Esophagus (tissue), 2 donors: ENCODE measurements at regions not wholly inside any gene's neighbourhood (a gene's known extent, or its start where the extent isn't known, plus 50 kb on each side); places are given as distances from the start of the nearest gene placed in this dataset.
"Not testable (repeated sequence)": the region's sequence is repeated elsewhere in the genome, so short reads cannot be mapped to it uniquely, and the experiment has no call there.

Experiments
- H3K27ac ChIP-seq, 2 donors: one replicate each; pipeline ENCODE4 v1.5.1; 2013; ENCODE audit warnings: low read depth in 2 of 2, mild to moderate bottlenecking in 2 of 2, inconsistent platforms in 1 of 2, low read length in 1 of 2, moderate library complexity in 1 of 2
- H3K27me3 ChIP-seq, 2 donors: one replicate each; pipeline ENCODE4 v1.6.1; 2013; ENCODE audit warnings: low read length in 2 of 2, control low read depth in 1 of 2, mild to moderate bottlenecking in 1 of 2; ENCODE audit not compliant: insufficient read depth in 2 of 2, control insufficient read depth in 1 of 2
- H3K36me3 ChIP-seq, 2 donors: one replicate each; pipeline ENCODE4 v1.6.1; 2013; ENCODE audit warnings: low read length in 1 of 2; ENCODE audit not compliant: control insufficient read depth in 2 of 2, insufficient read depth in 2 of 2
- H3K4me1 ChIP-seq, 2 donors: one replicate each; pipeline ENCODE4 v1.6.1; 2013; ENCODE audit warnings: low read length in 1 of 2; ENCODE audit not compliant: control insufficient read depth in 2 of 2, insufficient read depth in 2 of 2
- H3K4me3 ChIP-seq, 2 donors: one replicate each; pipeline ENCODE4 v1.5.1; 2013; ENCODE audit warnings: low read length in 2 of 2, mild to moderate bottlenecking in 2 of 2, low read depth in 1 of 2, moderate library complexity in 1 of 2
- H3K9me3 ChIP-seq, 2 donors: one replicate each; pipeline ENCODE4 v1.6.1; 2013; ENCODE audit warnings: mild to moderate bottlenecking in 2 of 2, low read depth in 1 of 2, low read length in 1 of 2, moderate library complexity in 1 of 2; ENCODE audit not compliant: control insufficient read depth in 2 of 2, insufficient read depth in 1 of 2
- WGBS, 2 donors: extraction: QIAGEN DNeasy Blood & Tissue Kit; methylation state at CpG; one replicate each; pipeline ENCODE4 v1.1.7; 2013; 5-methylcytosine and 5-hydroxymethylcytosine counted together
- donor health status: healthy with polysubstance abuse.
- donor health status: Bipolar disorder and iron deficiency.

DNA sequence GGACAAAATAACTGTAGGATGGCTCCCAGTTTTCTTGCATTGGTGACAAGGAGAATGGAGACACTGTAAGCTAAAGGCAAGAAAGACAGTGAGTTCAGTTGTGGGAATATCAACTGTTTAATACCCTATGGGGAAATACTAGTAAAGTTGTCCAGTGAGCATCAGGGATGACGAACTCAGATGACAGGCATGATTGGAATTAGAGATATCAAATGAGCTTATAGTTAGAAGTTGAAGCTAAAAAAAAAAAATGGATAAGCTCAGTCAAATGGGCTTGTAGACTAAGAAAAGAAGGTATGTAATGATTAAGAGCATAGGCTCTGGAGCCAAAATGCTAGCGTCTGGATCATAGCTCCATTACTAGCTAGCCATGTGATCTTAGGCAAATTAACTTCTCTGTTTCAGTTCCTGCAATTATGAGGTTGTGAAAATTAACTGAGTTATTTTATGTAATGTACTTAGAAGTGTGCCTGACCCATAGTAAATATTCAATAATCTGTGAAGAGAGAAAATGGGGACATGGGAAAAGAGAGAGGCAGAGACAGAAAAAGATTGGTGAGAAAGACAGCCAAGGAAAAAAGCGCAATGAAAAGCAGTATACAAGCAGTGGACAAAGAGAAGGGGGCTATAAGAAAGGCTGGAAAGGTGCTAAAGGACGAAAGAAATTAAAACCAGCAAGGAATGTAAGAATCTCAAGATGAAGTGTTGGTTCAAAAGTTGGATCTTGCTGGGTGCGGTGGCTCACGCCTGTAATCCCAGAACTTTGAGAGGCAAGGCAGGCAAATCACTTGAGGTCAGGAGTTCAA, 95.7 kb upstream of the SLC39A10 start:
- no peaks in the 10 kb centered on the region for H3K9me3 ChIP-seq
- 87 to 92% methylated on average over 6 of the region's 6 CpGs for WGBS, 2 donors
- H3K27ac ChIP-seq, result peak overlapping the region in 1 of 2 donors; percentile 16
- no peaks in the 10 kb centered on the region for H3K4me1 ChIP-seq
- no peak overlapping the region for H3K4me3 ChIP-seq
- H3K36me3 ChIP-seq, result no peaks in the 10 kb centered on the region
- H3K27me3 ChIP-seq, result no peaks in the 10 kb centered on the region

- H3K4me3 ChIP-seq, result no peak overlapping the region
- no peaks in the 10 kb centered on the region for H3K27me3 ChIP-seq
- H3K9me3 ChIP-seq, result no peaks in the 10 kb centered on the region
- H3K27ac ChIP-seq, result peak overlapping the region; percentile 8 to 31
- WGBS, 2 donors, result 68 to 75% methylated on average over 10 of the region's 10 CpGs
- no peaks in the 10 kb centered on the region for H3K4me1 ChIP-seq
- no peaks in the 10 kb centered on the region for H3K36me3 ChIP-seq
These were observed 96.7 kb upstream of the SLC39A10 start for GRCh38 chr2:195560209-195560895.

DNA sequence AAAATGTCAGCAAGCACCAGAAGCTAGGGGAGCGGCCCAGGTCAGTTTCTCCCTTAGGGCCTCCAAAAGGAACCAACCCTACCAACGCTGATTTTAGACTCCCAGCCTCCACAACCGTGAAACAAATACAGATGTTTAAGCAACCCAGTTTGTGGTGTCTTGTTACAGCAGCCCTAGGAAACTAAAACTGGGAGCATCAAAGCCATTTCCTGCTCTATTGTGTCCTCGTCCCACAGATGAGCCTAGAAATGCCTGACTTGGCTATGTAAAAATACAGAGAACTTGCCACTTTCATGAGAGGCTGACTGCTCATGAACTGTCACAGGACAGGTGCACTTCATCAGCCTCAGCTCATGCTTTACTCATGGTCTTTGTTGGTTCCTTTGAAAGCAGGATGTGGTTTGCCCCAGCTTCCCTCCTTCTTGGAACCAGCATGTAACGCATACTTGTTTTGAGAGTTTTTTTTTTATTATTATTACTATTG, 97.6 kb upstream of the SLC39A10 start:
- Histone ChIP-seq H3K36me3 (no peaks in the 10 kb centered on the region), H3K27me3 (no peaks in the 10 kb centered on the region), H3K4me1 (no peaks in the 10 kb centered on the region), H3K4me3 (no peak overlapping the region), H3K27ac (peak overlapping the region; percentile 40 to 71), H3K9me3 (no peaks in the 10 kb centered on the region)
- 50 to 51% methylated on average over 5 of the region's 5 CpGs for WGBS, 2 donors

DNA sequence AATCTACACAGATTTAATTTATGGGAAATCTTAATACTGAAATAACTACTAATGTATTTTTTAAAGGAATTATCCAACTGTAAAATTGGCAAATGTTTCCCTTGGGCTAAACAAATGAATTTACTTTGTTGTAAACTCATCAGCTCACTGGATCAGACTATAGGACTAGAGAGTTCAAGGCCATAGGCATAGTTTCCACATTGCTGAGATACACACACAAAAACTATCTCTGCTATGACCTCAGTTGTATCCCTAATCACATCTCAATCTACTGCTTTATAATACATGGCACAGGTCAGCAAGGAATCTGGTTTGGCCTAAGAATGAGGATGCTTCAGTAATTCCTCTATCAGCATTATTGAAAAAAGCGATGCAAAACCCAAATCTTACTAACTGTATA, 101.1 kb upstream of the SLC39A10 start:
- no peaks in the 10 kb centered on the region for H3K27me3 ChIP-seq
- no peak overlapping the region for H3K4me3 ChIP-seq
- no peak overlapping the region for H3K27ac ChIP-seq
- no peaks in the 10 kb centered on the region for H3K36me3 ChIP-seq
- H3K9me3 ChIP-seq, result no peaks in the 10 kb centered on the region
- WGBS, 2 donors, result 96 to 100% methylated on average over 1 of the region's 1 CpG
- H3K4me1 ChIP-seq, result no peaks in the 10 kb centered on the region

- no peak overlapping the region for H3K4me3 ChIP-seq
- 50 to 51% methylated on average over 1 of the region's 1 CpG for WGBS, 2 donors
- H3K27me3 ChIP-seq, result no peaks in the 10 kb centered on the region
- H3K4me1 ChIP-seq, result no peaks in the 10 kb centered on the region
- H3K9me3 ChIP-seq, result no peaks in the 10 kb centered on the region
- no peaks in the 10 kb centered on the region for H3K36me3 ChIP-seq
- no peak overlapping the region for H3K27ac ChIP-seq
These were observed 104.4 kb upstream of the SLC39A10 start for GRCh38 chr2:195552581-195552980.

DNA sequence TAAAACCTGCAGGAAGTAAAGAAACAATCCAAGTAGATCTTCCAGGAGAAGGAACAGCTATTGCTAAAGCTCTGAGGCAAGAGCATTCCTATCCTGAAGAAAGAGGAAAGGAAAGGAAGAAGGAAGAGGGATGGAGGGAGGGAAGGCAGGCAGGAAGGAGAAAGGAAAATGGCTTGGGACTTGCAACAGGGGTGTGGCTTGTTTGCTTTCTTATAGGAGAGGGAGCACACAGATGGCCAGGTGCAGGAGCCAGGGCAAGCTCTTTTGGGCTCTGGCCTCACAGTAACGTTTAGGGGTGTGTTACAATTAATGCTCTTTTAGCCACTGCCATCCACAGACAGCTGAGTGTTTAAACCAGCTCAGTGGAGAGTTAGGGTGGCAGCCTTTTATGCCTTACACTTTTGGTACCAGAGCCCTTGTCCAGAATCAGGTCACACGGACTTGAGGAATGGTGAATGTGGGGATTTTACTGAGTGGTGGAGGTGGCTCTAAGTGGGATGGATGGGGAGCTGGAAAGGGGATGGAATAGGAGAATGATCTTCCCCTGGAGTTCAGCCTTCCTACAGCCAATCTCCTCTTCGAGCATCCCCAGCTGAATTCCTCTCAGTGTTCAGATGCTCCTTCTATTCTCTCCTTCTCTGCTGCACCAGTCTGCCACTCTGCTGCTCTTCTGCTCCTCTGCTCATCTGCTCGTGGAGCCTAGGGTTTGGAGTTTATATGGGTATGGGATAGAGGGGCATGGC, 108.7 kb upstream of the SLC39A10 start:
- H3K27ac ChIP-seq, result no peak overlapping the region
- no peaks in the 10 kb centered on the region for H3K4me1 ChIP-seq
- H3K27me3 ChIP-seq, result no peaks in the 10 kb centered on the region
- H3K36me3 ChIP-seq, result no peaks in the 10 kb centered on the region
- no peak overlapping the region for H3K4me3 ChIP-seq
- no peaks in the 10 kb centered on the region for H3K9me3 ChIP-seq
- 75 to 82% methylated on average over 4 of the region's 4 CpGs for WGBS, 2 donors

- 92 to 94% methylated on average over 45 to 47 of the region's 47 CpGs for WGBS, 2 donors
- not testable (repeated sequence) for H3K4me3 ChIP-seq, H3K36me3 ChIP-seq, H3K27ac ChIP-seq, H3K4me1 ChIP-seq, H3K9me3 ChIP-seq, H3K27me3 ChIP-seq
These were observed 109.7 kb upstream of the SLC39A10 start for GRCh38 chr2:195547268-195547840.

GRCh38 chr2:195545811-195546210, 111.2 kb upstream of the SLC39A10 start:
- no peaks in the 10 kb centered on the region for H3K4me1 ChIP-seq
- H3K9me3 ChIP-seq, result no peaks in the 10 kb centered on the region
- H3K27me3 ChIP-seq, result no peaks in the 10 kb centered on the region
- 76 to 80% methylated on average over 3 of the region's 3 CpGs for WGBS, 2 donors
- H3K27ac ChIP-seq, result no peak overlapping the region
- H3K36me3 ChIP-seq, result no peaks in the 10 kb centered on the region
- no peak overlapping the region for H3K4me3 ChIP-seq
